GM19438 (cell line): ENCODE measurements at regions not wholly inside any gene's neighbourhood (a gene's known extent, or its start where the extent isn't known, plus 50 kb on each side); places are given as distances from the start of the nearest gene placed in this dataset.

Experiments
- ATAC-seq: cut with Tn5 transposase; IDR thresholded peaks from one replicate; pipeline ENCODE4 v1.9.1; 2021; ENCODE audit warnings: low read depth; ENCODE audit not compliant: unreplicated experiment

- no peak for ATAC-seq
These were observed 60.3 kb upstream of the EML4 start for GRCh38 chr2:42108852-42109251.

DNA sequence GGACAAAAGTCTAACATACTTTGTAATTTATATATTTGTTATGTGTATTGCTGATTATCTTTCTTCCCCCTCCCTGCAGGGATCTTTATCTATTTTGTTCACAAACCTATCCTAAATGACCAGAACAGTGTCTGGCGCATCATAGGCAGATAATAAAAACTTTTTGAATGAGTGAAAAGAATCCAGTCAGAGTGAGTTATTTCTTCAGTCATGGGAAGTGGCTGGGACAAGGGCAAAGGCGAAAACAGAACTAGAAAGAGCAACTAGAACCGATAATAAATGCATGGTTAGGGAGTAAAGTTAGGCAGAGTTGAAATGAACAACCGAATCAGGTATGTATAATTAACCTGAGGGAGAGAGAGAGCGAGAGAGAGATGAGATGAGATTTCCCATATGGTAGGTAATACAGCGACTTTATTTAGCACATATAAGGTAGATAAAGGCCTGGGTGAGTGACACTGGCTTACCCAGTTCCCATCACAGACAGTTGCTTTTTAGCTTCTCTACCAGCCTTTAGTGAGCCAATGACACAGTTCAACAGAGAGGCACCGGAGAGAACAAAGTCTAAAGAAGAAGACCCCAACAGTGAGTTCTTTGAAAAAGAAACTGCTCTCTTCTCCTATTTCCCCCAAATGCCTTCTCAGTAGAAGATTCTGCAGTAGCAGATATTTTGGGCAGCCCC, 59.1 kb upstream of the EML4 start:
- ATAC-seq: no peak

- no peak for ATAC-seq
These were observed 58.4 kb upstream of the EML4 start for GRCh38 chr2:42110641-42111322.

DNA sequence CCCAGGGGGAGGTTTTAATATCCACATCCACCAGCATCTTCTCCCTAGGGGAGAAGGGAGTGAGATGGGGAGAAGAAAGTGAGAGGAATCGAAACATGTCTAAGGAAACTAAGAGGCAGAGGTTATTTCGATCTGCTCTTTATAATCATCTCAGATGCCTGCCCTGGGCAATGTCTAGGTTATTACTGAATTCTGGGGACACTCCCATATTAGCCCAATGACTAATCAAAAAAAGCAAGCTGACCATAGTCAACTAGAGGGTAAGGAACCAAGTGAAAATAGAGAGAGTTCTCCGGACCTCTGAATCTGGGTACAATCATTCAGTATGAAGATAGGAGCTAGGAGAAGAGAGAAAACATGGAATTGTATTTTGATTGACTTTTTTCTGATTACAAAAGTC, 56.7 kb upstream of the EML4 start:
- no peak for ATAC-seq

DNA sequence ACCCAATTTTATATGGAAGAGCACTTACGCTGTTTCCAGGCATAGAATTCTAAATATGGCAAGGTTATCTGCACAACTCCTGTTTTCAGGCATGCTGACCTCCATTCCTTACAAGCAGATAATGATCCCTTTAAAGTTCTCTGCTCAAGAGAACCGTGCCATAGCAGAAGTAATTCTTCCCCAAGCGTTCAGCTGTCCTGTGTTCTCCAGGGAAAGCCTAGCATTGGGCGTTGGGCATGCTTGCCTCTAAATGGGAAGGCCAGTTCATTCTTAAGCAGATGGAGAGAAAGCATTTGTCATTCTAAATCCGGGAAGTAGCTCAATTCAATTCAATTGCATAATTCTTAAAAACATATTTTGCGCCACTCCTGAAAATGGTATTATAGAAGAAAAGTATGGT, 55.7 kb upstream of the EML4 start:
- ATAC-seq: no peak

DNA sequence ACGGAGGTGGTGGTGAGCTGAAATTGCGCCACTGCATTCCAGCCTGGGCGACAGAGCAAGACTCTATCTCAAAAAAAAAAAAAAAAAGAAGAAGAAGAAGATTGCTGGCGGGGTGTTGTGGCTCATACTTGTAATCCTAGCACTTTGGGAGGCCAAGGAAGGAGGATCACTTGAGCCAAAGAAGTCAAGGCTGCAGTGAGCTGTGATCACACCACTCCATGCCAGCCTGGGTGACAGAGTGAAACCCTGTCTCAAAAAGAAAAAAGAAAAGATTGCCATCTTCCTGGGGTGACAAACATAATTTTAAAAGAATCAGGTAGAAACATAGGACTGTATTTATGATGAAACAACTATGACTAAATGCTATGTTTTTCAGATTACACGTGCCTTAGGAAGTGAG, 55.1 kb upstream of the EML4 start:
- ATAC-seq: no peak

DNA sequence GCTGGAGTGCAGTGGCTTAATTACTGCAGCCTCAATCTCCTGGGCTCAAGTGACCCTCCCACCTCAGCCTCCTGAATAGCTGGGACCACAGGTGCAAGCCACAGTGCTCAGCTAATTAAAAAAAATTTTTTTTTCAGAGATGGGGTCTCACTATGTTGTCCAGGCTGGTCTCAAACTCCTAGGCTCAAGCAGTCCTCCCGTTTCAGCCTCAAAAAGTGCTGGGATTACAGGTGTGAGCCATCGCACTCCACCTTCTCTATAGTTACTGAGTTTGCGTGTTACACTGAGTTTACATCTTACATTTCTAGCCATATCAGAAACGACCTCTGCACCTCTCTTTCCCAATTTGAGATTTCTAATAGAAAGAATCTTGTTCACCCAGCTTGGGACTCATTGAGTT, 53.6 kb upstream of the EML4 start:
- ATAC-seq: no peak

- ATAC-seq: no peak
These were observed 52.7 kb upstream of the EML4 start for GRCh38 chr2:42116195-42117181.

GRCh38 chr2:42117182-42117579, 52.0 kb upstream of the EML4 start:
- no peak for ATAC-seq

GRCh38 chr2:42117923-42118753, 51.0 kb upstream of the EML4 start:
- ATAC-seq: peak; percentile 90

DNA sequence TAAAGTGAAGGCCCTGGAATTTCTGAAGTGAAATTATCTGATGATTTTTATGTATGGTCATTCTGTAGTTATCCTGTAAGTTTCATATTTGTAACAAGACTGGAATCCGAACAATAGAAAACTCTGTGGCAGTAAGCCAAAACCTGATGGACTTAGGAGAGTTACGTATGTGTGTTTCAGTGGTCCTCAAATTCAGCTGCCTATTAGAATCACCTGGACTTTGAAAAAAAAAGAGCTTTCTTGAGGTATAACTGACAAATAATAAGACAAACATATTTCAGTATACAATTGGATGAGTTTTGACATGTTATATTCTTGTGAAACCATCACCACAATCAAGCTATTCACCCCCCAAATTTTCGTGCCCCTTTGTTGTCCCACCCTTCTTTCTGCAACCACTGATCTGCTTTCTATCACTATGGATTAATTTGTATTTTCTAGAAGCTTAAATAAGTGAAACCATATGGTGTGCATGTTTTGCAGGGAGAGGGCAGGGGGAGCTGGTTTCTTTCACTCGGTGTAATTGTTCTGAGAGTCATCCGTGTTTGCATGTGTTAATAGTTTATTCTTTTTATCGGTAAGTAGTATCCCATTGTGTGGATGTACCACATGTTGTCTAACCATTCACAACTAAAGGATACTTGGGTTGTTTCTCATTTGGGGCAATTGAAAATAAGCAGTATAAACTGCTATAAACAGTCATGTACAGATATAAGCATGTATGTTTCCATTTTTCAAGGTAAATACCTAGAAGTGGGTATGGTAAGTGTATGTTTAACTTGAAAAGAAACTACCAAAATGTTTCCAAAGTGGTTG, 50.2 kb upstream of the EML4 start:
- no peak for ATAC-seq
